ENCODE measurements at regions not wholly inside any gene's neighbourhood (a gene's known extent, or its start where the extent isn't known, plus 50 kb on each side); places are given as distances from the start of the nearest gene placed in this dataset.
A peak's percentile ranks its signal among the peaks of the same experiment; 100 is the strongest.
"Not testable (repeated sequence)": the region's sequence is repeated elsewhere in the genome, so short reads cannot be mapped to it uniquely, and the experiment has no call there.

DNA sequence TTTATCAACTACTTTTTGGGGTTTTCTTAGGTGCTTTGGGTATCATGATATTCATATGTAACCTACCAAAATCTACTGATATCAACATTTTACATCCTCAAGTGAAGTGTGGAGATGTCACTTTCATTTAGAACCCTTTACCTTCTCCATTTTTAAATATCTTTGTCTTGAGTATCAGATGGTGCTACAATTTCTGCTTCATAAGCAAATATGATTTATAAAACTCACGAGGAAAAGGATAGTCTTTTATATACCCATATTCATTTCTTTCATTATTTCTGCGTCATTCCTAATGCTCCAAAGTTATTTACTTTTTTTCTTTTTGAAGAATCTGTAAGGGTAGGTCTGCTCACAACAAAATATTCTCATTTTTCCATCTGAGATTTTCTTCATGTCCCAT is 991.7 kb downstream of the CDH11 start:
- no peak for DNase-seq (ENCODE audit: low read depth, low spot score)

DNA sequence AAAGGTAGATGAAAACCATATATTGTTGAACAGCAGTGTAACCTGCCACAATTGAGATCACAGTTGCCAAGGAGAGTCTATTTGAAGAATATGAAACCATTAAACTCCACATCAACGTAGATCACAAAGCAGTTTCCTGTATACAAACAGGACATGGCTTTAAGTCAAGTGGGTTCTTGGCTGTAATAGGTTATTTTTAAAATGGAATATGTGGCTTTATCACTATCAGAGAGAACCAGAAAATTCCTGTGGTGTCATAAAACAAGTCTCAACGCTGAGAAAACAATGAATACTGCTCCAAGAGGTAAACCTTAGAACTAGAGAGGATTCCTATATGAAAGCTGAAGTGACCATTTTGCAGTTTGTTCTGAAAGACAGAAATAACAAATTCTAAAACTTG is 999.7 kb downstream of the CDH11 start:
- DNase-seq (ENCODE audit: low read depth, low spot score): no peak

- no peak for DNase-seq (ENCODE audit: low read depth, low spot score)
Measured at GRCh38 chr16:64121473-64121872, 1000.4 kb downstream of the CDH11 start.

- DNase-seq (ENCODE audit: low read depth, low spot score): no peak
Measured at GRCh38 chr16:64116151-64116550, 1005.7 kb downstream of the CDH11 start.

GRCh38 chr16:64109241-64109640 is 1012.6 kb downstream of the CDH11 start:
- no peak for DNase-seq (ENCODE audit: low read depth, low spot score)

DNA sequence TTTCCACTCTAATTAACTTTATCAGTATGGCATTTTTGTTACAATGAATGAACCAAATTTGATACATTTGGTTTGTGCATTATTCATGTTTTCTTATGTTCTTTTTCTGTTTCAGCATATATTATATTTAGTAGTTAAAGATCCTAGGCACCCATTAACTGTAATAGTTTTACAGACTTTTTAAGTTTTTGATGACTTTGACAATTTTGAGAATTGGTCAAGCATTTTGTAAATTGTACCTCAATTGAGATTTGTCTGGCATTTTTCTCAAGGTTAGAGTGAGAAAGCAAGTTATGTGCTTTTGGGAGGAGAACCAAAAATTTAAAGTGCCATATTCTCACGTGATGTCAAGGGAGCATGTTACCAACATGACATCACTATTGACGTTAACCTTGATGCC is 1019.2 kb downstream of the CDH11 start:
- no peak for DNase-seq (ENCODE audit: low read depth, low spot score)

DNA sequence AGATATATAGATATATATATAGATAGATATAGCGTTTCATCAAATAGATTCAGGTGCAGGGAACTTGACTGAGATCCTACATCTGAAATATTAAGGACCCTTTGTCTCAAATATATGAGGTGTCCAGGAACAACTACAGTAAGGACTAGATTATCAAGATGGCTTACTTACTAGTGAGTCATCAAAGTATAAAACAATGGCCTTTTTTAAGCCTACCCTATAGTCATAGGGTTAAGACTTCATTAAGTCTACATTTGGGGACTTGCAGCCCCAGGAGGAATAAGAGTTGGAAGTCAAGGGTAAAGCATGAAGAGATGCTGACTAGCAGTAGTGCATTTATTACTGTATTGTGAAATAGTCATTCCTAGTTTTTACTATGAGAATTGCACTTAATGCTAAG is 1023.4 kb downstream of the CDH11 start:
- no peak for DNase-seq (ENCODE audit: low read depth, low spot score)

- DNase-seq (ENCODE audit: low read depth, low spot score): no peak
Measured at GRCh38 chr16:64096689-64097088, 1025.2 kb downstream of the CDH11 start.

DNA sequence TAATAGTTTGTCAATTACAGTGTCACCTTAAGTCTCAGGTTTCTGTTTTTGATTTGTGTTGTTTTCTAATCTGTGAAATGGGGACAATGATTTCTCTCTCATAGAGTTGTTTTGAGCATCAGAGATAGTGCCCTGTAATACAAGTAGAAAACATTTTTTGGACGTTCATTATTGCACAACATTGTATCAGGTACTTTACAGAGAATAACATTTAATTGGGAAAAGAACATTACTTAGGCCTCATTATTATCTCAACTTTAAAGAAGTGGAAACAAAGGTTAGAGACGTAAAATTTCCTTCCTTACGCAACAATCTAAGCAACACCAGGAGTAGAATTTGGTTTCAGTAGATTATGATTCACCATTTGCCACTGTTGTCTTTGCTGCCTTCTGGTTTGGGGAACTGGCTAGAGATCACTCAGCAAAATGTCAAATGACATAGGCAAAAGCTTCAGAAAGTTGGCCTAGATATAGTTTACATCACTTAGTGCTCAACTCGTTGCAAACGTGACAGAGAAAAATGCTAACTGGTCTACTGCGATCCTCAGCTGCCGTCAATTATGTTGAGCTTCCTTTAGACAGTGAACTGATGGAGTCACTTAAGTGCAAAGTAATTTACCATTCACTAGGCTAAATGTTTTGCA is 1026.8 kb downstream of the CDH11 start:
- no peak for DNase-seq (ENCODE audit: low read depth, low spot score)

DNA sequence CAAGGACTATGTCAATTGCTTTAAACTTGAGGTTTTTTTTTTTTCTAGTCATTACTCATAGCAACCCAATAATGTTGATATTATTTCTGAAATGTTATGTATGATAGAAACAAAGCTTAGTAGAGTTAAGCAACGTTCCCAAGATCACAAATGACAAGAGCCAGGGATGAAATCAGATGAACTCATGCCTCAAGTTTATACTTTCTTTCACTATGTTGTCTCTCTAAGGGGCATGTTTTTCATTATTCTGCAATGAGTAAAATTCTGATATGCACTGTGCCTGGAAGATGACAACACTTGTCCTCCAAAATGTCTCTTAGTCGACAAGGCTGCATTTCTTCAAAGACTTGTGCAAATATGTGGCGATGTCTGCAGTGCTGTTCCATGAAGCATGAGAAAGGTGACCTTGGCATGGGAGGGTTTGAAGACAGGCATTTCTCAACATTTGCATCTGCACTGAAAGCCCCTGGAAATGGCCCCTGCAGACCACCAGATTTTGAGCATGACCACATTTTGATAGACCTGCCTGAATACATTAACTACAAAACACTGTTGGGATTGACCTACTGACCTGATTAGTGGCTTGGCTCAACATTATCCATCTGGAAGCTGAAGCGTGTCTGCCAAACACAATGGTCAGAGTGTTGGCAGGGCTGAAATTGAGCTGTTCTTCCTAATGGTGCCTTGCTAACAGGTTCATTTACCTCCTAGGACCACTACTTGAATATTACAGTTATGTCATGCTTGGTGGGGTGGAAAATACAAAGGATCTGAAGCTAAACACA is 1027.5 kb downstream of the CDH11 start:
- DNase-seq (ENCODE audit: low read depth, low spot score): no peak

GRCh38 chr16:64092271-64092670 is 1029.6 kb downstream of the CDH11 start:
- DNase-seq (ENCODE audit: low read depth, low spot score): no peak

GRCh38 chr16:64090327-64090726 is 1031.5 kb downstream of the CDH11 start:
- no peak for DNase-seq (ENCODE audit: low read depth, low spot score)

- DNase-seq (ENCODE audit: low read depth, low spot score): peak; percentile 18
Measured at GRCh38 chr16:64089697-64090096, 1032.2 kb downstream of the CDH11 start.

- no peak for DNase-seq (ENCODE audit: low read depth, low spot score)
Measured at GRCh38 chr16:64088838-64089237, 1033.0 kb downstream of the CDH11 start.

- DNase-seq (ENCODE audit: low read depth, low spot score): no peak
Measured at GRCh38 chr16:64085296-64085695, 1036.6 kb downstream of the CDH11 start.

GRCh38 chr16:64084706-64085105 is 1037.2 kb downstream of the CDH11 start:
- DNase-seq (ENCODE audit: low read depth, low spot score): no peak

DNA sequence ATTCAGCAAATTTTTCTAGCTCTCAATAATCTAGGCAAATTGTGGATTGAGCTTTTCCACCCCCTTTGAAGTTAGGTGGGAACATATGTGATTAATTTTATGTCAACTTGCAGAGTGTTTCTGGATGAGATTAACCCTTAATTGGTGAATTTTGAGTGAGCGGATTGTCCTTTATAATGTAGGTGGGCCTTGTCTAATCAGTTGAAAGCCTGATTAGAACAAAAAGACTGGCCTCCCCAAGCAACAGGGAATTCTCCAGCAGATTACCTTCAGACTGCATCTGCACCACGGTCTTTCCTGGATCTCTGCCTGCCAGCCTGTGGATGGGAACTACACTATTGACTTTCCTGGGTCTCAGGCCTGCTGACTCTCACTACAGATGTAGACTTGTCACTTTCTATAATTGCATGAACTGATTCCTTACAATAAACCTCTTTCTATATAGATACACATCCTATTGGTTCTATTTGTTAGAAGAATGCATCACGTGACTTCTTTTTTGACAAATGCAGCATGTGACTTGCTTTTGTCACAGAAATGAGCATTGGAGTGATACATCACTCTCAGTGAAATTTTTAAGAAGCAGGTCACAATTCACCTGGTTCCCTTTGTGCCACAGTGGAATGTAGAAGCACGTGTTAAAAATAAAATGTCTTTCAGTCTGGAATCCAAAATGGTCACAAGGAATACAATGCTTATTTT is 1038.3 kb downstream of the CDH11 start:
- DNase-seq (ENCODE audit: low read depth, low spot score): no peak

GRCh38 chr16:64077242-64077641 is 1044.6 kb downstream of the CDH11 start:
- no peak for DNase-seq (ENCODE audit: low read depth, low spot score)

DNA sequence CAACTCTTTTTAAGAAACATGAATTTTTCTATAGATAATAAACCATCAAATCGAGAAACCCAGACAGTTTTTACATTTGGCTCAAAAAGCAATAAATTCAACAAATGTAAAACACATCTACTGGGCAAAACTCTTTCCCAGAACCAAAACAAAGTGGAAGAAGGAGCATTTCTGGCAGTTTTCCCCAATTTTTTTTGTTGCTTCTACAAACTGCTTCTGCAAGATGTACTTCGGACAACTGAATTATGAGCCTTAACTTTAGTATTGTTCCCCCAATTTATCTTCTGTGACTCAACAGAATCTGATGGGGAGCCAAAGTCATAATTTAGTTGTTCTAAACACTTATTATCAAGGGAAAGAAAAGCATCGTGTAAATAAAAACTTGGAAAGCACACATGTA is 1047.2 kb downstream of the CDH11 start:
- no peak for DNase-seq (ENCODE audit: low read depth, low spot score)

DNA sequence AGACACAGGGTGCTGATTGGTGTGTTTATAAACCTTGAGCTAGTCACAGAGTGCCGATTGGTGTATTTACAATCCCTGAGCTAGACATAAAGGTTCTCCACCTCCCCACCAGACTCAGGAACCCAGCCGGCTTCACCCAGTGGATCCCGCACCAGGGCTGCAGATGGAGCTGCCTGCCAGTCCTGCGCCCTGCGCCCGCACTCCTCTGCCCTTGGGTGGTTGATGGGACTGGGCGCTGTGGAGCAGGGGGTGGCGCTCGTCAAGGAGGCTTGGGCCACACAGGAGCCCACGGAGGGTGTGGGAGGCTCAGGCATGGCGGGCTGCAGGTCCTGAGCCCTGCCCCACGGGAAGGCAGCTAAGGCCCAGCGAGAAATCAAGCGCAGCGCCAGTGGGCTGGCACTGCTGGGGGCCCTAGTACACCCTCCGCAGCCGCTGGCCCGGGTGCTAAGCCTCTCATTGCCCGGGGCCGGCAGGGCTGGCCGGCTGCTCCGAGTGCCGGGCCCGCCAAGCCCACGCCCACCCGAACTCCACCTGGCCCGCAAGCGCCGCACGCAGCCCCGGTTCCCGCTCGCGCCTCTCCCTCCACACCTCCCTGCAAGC is 1049.6 kb downstream of the CDH11 start:
- DNase-seq (ENCODE audit: low read depth, low spot score): not testable (repeated sequence)

GRCh38 chr16:64065523-64065922 is 1056.3 kb downstream of the CDH11 start:
- DNase-seq (ENCODE audit: low read depth, low spot score): no peak

- DNase-seq (ENCODE audit: low read depth, low spot score): no peak
Measured at GRCh38 chr16:64061621-64062020, 1060.2 kb downstream of the CDH11 start.

Data from ELF-1 (cell line).